ENCODE measurements at regions not wholly inside any gene's neighbourhood (a gene's known extent, or its start where the extent isn't known, plus 50 kb on each side); places are given as distances from the start of the nearest gene placed in this dataset.

GRCh38 chr10:131834152-131834810 lies 66.5 kb upstream of the PPP2R2D start (continued):
- TF ChIP-seq BCLAF1 (IDR thresholded peaks at IDR 0.05) = no peak
- no peak for TF ChIP-seq STAT3 (IDR thresholded peaks at IDR 0.05; ENCODE audit: low read depth, low read length)
- TF ChIP-seq NRF1 (conservative IDR thresholded peaks at IDR 0.05; ENCODE audit: low read depth, low read length) = no peak
- no peak for TF ChIP-seq SREBF2 (IDR thresholded peaks at IDR 0.05; ENCODE audit: low read length)
- no peak for TF ChIP-seq RCOR1 (conservative IDR thresholded peaks at IDR 0.05; ENCODE audit: low read depth, low read length)

GRCh38 chr10:131838966-131839742 lies 61.7 kb upstream of the PPP2R2D start:
- H3K4me3 ChIP-seq = no peak overlapping the region
- FAIRE-seq (no peak), DNase-seq (ENCODE audit: low read depth, low spot score) (no peak), ATAC-seq (no peak)
- no peak for TF ChIP-seq REST (IDR thresholded peaks at IDR 0.05; ENCODE audit: low read depth, low read length)
- no peak for TF ChIP-seq ESRRA (IDR thresholded peaks at IDR 0.05; ENCODE audit: low read length)
- TF ChIP-seq FOXM1 (IDR thresholded peaks at IDR 0.05; ENCODE audit: low read depth, low read length) = no peak
- TF ChIP-seq BRCA1 (IDR thresholded peaks at IDR 0.05; ENCODE audit: low read depth, low read length) = no peak
- no peak for TF ChIP-seq MLLT1 (IDR thresholded peaks at IDR 0.05)
- TF ChIP-seq CBFB (IDR thresholded peaks at IDR 0.05; ENCODE audit: low read depth) = no peak
- no peak for TF ChIP-seq SUZ12 (IDR thresholded peaks at IDR 0.05; ENCODE audit: unreplicated experiment)
- no peak for TF ChIP-seq RELA (IDR thresholded peaks at IDR 0.05; ENCODE audit: borderline replicate concordance, partially characterized antibody)
- no peak overlapping the region for H2AFZ ChIP-seq (ENCODE audit: control insufficient read depth, low read depth, low read length)
- no peaks in the 10 kb centered on the region for H3K36me3 ChIP-seq (ENCODE audit: control insufficient read depth in 2 of 2, insufficient read depth in 2 of 2, low read length in 1 of 2)
- no peaks in the 10 kb centered on the region for H3K27me3 ChIP-seq (replicated peaks in 1 of 2; ENCODE audit: control insufficient read depth in 2 of 2, insufficient read depth in 2 of 2, low read length in 1 of 2)
- CTCF ChIA-PET = no interaction called here
- no peaks in the 10 kb centered on the region; the same call in 2 of the 3 replicates for H3K9me3 ChIP-seq (replicated peaks; ENCODE audit: control insufficient read depth, insufficient read depth, low read length)
- H3K79me2 ChIP-seq (ENCODE audit: control insufficient read depth, insufficient read depth, low read length) = no peaks in the 10 kb centered on the region
- WGBS (ENCODE audit: insufficient coverage, insufficient replicate concordance, low lambda C conversion rate, missing lambda C conversion rate) = 14% methylated on average over 16 of the region's 16 CpGs
- SMC1A ChIA-PET (ENCODE audit: uncharacterized antibody, unreplicated experiment) = no interaction called here
- no peak overlapping the region for H3K4me2 ChIP-seq (ENCODE audit: control insufficient read depth, insufficient read depth)
- no peak overlapping the region for H3K27ac ChIP-seq (ENCODE audit: control insufficient read depth, insufficient read depth)
- H4K20me1 ChIP-seq (ENCODE audit: control insufficient read depth, insufficient read depth) = no peaks in the 10 kb centered on the region
- RAD21 ChIA-PET (ENCODE audit: unreplicated experiment) = no interaction called here
- POLR2A ChIA-PET = no interaction called here
- BruUV-seq (replicated peaks) = no TSS peak
- in situ Hi-C loops (cut with MboI) = no loop called here
- intact Hi-C loops (cut with micrococcal nuclease; ENCODE audit: unreplicated experiment) = no loop called here
- no peak overlapping the region for H3K9ac ChIP-seq (ENCODE audit: control insufficient read depth, insufficient read depth, low read length)
- H3K4me1 ChIP-seq (ENCODE audit: control insufficient read depth, insufficient read depth, low read length) = no peaks in the 10 kb centered on the region
